ENCODE measurements at regions not wholly inside any gene's neighbourhood (a gene's known extent, or its start where the extent isn't known, plus 50 kb on each side); places are given as distances from the start of the nearest gene placed in this dataset.
"Not testable (repeated sequence)": the region's sequence is repeated elsewhere in the genome, so short reads cannot be mapped to it uniquely, and the experiment has no call there.

DNA sequence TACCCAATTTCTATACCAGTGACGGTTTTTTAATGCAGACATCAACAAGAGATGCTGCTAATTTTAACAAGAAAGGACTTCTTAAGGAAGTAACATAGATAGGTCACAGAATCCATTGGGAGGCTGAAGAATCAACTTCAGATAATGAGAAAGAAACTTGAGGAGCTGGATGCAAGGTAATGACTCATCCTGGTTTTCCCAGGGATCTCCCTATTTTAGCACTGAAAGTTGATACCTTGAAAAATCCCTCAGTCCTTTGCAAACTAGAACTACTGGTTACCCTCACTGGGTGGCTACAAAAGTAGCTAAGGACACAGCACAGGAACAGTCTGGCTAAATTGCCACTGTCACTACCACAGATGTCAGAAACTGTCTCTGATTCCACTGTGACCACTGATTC, 561.9 kb downstream of the FLRT2 start:
- DNase-seq, result no peak

DNA sequence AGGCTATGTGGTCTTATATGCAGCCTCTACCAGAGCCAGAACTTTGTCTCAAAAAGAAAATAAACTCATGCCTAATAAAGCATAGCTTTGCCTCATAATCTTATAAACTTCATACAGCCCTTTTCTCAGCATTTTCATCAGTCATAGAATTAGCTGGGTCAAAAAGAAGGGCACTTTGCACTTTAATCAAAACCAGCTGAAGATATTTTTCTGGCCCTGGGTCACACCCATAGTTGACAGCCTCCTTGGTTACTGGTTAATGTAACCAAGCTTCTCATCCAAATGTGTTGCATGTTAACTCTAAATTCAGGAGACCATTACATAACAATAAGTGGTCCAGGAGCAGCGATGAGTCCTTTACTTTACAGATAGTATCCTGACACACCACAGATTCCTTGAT, 558.2 kb downstream of the FLRT2 start:
- DNase-seq, result no peak

DNA sequence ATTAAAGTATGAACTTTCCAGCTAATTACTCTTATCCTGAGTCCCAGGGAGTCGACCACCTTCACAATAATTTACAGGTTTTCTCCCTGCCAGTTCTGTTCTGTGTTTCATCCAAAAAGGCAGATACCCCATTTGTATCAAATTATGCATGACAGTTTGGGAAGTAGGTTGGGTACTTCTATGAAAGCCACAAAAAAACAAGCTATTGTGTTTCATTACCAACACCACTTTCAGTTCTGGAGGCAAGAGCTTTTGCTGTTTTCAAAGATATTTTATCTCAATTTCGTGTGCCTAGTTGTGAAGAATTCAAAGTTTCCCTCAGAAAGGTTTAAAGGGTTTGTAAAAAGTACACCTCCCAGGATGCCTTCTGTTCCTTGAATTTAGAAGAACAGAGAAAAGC, 557.4 kb downstream of the FLRT2 start:
- no peak for DNase-seq

DNA sequence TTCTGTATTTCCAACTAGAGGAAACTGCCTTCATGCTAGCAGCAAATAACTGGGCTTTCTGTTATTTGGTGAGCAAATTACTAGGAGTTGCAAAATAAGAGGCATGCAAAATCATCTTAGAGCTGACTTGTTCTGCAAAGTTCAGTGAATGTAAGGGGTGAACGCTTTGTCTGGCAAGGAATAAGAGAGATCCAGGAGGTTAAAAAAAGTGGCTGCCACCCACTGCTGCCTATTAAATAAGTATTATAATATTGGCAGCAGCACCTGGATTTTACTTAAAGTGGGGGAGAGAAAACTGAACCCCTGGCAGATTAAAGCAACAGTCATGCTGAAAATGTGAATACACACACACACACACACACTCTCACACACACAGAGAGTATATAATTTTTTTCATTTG, 557.0 kb downstream of the FLRT2 start:
- DNase-seq, result no peak

DNA sequence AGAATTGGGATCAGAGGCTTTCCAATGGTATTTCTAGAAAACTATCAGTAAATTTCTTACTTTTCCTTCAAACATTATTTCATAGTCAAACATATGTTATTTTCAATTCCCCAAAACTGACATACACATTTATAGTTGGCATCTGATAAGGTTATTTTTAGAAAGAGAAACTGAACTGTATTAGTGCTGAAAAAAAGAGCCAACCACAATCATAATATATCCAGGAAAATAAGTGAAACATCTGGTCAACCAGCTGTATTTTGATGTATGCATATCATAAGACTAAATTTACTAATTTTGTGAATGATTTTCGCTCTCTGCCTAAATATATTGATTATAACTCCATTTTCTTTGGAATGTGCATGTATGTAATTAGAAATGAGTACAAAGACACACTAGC, 554.2 kb downstream of the FLRT2 start:
- no peak for DNase-seq

DNA sequence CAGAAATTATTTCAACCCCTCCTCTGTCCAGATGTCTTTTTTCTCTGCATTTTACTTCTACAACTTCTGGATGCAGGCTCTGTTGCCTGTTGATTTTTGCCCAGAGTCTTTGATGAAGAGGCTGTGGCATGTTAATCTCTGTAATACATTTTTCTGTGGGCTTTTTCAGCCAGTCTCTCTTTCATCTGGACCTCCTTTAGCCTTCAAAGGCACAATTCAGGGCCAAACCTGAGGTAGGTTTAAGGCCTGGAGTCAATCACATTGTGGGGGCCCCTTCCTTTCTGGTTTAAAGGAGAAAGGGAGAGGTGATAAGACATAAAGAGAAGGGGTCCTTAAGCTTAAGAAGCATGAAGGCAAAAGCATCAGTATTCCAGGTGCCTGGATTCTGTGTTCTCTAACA, 553.7 kb downstream of the FLRT2 start:
- no peak for DNase-seq

DNA sequence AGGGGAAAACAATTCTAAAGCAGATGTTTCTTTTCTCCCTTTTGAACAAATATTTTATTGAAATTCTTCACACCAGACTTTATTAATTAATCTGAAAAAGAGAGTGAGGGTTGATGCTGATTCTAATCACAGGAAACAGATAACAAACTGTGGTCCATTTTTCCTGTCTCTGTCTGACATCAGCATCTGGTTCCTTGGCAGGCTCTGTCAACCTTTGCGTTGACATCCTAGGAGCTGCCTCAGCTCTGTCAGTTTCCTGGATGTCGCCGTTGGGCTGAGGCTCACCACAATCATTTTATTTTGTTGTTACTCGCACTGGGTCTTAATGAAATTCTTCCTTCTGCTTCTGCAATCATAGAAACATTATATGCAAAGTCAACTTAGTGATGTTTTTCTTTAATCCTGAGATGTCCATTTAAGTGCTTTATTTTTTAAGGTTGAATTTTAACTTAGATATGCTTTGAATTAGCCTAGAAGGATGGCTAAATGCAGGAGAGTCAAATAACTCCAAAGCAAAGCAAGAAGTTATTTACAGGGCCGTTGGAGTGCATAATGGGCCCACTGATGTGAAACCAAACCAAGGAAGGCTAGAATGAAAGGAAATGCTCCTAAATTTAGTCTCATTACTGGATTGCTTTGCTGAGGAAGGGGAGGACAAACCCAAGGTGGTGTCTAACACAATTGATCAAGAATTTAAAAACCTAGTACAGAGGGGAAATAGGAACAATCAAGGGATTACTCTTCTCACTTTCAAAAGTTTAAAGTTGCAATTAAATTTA, 542.4 kb downstream of the FLRT2 start:
- no peak for DNase-seq

DNA sequence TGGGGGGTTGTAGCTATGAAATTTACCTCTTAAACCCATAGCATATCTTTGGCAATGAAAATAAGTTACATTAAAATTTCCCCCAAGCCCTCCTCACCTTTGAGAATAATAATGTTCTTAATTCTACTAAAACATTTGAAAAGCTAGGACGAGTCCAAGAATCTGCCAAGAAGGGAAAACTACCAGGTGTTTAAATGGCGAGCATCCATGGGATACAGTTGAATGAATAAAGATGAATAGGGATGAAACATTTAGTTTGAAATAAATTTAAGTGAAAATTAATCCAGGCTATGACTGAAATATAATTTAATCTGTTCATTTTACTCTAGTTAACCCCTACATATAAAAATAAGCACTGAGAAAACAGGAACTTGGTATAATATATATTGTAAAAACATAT, 536.7 kb downstream of the FLRT2 start:
- DNase-seq, result no peak

DNA sequence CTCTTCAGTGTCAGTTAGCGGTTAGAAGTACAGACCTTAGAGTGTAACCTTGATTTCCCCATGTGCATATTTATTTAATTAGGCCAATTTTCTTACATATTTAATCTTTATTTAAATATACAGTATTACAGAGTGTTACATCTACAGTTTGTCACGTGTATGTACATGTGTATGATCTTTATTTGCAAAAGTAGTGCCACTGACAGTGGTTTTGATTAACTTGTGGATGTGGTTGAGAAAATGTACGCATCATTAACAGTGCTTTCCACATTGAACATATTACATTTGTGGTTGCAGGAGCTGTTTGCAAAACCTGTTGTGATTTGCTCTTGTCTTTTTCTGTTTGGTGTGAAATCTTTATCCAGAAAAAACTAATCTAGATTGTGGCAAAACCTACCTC, 535.5 kb downstream of the FLRT2 start:
- no peak for DNase-seq

DNA sequence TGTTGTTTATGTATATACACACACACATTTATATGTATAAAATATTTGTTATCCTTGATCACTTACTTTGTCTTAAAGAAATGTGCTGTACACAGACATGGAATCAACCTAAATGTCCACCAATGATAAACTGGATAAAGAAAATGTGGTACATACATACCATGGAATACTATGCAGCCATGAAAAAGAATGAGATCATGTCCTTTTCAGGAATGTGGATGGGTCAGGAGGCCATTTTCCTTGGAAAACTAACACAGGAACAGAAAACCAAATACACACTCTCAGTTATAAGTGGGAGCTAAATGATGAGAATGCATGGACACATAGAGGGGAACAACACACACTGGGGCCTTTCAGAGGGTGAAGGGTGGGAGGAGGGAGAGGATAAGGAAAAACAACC, 534.7 kb downstream of the FLRT2 start:
- not testable (repeated sequence) for DNase-seq

DNA sequence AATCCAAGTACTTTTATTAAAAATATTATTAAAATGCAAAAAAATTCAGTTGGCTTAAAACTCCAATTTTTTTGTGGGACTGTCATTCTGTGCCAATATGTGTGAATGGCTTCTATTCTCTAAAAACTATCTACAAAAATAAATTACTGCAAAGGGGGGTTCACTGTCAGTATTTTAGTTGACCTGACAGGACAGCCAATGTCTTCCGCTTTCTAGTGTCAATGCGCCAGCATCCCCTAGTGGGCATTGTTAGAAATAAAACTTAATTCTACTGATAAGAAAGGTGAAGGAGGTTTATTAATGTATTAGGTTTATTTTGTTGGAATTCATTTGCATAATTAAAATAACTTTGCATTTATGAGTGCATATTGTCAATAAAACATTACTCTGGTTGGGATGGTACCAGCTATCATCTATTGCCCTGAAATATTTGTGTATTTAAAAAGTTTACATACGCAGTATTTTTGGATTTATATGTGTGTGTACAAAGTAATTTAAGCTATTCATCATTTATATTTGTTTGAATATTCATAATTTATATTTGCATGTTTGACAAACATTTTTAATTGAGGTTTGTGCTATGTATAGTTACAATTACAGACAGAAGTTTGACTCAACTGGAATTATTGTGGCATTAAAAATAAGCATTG, 527.2 kb downstream of the FLRT2 start:
- DNase-seq, result peak; percentile 24 to 59

DNA sequence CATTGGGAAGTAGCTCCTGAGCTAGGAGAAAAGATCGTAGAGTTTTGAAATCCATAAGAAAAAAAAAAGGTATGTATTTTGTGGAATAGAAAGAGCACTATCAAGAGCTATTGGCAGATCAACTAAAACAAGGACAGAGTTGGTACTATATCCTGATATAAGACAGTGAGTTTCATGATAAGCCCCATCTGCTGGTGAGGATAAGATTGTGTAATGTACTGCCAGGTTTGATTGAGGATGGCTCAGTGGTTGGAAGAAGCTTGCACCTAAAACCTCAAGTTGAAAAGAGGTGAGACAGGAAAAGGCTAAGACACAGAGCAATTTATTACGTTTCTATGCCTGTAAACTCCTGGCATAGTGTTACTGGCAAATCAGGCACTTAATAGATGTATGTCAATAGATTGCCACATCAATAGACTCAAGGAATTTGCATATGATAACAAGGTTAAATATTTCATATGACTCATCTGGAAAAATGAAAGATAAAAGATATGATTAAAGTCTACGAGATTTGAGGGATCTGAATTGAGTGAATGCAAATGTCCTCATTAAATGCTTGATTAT, 525.6 kb downstream of the FLRT2 start:
- no peak for DNase-seq

DNA sequence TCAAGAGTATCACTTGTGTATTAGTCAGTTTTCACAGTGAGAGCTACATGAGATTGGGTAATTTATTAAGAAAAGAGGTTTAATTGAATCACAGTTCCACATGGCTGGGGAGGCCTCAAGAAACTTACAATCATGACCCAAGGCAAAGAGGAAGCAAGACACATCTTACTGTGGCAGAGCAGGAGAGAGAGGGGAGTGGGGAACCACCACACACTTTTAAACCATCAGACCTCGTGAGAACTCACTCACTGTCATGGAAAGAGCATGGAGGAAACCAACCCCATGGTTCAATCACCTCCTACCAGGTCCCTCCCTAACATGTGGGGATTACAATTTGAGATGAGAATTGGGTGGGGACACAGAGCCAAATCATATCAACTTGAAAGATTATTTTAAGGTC, 522.9 kb downstream of the FLRT2 start:
- DNase-seq, result no peak

DNA sequence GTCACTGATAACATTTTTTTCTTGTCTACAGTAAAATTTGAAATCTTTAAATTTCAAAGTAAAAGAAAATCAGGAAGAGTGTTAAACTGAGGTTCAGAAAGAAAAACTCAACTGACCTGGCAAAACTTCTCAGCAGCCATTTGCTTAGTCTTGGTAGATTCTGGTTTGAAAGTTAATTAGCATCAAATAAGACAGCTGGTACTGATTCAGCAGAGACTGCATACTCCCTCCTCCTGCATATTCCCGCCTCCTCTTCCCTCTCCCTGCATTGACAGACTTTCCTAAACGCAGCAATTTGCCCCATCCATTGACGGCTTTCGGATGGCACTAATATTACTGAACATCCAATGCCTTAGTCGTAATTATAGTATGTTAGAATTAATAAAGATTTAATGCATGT, 520.8 kb downstream of the FLRT2 start:
- DNase-seq, result no peak

DNA sequence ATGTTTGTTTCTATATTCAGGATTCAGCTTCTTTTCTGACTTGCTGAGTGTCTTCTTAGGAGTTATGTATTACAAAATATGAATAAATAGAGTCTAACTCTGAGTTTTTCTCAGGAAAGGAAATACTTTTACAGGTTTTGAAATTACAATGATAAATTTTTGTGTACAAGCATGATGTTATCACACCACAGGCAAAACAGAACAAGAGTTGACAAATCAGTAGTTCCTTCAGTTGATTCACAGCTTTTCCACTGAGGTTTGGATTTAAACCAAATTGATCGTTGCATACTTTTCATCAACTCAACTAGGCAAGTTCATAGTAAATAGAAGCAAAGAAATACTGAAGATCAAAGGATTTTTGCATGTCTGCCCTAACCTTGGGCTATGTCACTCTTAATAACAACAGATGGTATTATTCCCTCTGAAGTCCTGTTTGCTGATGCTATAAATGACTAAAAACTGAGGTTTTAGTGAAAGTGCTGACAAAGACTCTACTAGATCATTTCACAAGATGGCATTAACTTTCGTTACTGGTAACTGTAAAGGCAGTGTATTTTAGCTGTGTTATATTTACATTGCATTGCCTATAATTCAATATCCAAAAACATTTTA, 520.2 kb downstream of the FLRT2 start:
- no peak for DNase-seq

DNA sequence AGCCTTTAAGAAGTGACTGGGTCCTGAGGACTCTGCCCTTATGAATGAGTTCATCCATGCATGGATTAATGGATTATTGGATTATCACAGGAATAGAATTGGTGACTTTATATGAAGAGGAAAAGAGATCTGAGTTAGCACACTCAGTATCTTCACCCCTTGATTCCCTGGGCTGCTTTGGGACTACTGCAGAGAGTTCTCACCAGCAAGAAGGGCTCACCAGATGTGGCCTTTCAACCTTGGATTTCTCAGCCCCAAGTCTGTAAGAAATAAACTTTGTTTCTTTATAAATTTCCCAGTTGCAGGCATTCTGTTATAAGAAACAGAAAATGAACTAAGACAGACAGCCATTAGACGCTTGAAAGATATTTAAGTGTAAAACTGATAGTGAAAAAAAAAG, 509.2 kb downstream of the FLRT2 start:
- no peak for DNase-seq

DNA sequence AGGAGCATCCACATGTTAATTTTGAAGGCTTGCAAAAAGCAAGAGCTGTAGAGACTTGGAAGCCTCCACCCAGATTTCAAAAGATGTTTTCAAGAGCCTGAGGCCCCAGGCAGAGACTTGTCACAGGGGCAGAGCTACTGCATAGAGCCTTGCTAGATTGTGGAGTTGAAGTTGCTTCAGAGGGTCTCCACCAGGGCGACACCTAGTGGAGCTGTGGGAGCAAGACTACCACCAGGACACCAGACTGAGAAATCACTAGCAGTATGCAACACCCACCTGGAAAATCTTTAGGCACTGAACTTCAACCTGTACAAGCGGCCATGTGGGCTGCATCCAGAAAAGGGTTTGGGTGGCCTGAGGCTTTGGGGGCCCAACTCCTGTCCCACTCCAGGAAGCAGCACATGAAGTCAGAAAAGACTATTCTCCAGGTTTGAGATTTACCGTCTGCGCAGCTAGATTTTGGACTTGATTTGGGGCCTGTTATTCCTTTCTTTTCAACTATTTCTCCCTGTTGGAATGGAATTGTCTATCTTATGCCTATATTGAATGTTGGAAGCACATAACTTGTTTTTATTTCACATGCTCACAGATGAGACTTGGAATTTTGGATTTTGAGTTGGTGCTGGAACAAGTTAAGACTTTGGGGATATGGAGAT, 508.6 kb downstream of the FLRT2 start:
- peak; percentile 32 to 54 for DNase-seq

DNA sequence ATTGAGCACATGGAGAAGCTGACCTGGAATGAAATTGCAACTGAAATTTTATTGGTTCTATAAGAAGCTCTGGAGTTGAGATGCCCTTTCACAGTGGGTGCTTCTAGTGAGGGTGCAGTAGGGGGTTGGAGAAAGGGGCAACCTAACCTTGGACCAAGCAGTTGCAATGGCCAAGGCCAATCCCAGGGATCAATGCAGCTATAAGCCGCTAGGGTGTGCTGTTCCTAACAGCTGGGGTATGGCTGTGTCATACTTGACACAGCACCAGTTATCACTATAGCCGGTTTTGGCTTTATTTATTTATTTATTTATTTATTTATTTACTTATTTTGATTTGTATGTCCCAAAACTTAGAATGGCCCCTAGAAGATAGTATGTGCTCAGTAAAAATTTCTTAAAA, 505.9 kb downstream of the FLRT2 start:
- peak in 1 of 2 donors; percentile 20 for DNase-seq

DNA sequence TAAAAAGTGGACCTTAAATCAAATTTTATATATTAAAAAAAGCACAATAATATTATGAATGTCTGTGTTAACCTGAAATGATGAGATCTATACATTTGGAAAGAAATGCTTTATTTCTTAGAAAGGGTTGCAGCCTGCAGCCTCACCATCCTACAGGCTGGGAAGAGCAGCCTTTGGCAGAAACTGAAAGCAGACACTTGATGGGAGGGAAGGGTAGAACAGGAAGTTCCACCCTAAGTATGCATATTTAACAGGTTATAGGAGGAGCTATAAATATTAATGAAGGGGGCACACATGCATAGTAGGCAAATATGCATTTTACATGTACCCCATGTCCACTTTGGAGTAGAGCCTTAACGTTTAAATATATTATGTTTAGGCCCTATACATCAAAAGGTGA, 498.0 kb downstream of the FLRT2 start:
- DNase-seq, result no peak

DNA sequence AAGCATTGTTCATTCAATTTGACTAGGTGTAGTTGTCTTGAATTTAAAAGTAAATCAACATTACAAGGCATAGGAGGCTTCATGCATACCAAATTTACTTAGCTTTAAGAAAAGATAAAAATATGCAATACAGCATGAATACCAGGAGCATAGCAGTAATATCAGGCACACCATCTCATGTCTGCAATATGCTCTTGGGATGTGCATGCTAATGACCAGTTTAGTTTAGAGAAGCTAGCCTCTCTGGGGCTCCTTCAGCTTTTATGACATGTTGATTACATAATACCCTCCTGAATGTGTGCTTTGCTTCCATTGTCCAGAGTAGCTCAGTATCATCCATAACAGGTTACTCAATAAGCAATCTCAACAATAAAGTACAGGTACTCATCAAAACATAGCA, 497.2 kb downstream of the FLRT2 start:
- no peak for DNase-seq

DNA sequence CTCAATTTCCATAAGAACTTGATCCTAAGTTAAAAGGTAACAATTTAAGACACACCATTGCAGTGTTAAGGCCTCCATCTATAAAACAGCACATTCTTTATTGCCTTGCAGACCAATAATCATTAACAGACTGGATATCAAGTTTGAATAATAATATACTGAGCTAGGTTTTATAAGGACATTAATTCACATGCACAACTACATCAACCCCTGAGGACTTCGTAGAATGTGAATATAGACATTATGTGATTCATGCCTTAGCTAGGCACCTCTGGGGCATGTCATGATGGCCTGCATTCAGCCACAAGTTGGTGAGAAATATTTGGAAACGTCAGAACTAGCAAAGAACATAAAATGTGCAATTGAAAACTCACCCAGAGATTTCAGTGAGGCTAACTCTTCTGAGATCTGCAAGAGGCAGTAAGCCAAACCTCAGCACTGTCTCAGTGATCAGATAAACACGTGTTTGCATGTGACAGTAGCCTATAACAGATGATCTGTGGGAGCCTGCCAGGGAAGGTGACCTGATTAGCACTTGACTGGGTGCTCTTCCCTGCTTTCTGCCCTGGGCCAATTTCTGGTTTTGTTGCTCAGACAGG, 492.2 kb downstream of the FLRT2 start:
- no peak for DNase-seq

DNA sequence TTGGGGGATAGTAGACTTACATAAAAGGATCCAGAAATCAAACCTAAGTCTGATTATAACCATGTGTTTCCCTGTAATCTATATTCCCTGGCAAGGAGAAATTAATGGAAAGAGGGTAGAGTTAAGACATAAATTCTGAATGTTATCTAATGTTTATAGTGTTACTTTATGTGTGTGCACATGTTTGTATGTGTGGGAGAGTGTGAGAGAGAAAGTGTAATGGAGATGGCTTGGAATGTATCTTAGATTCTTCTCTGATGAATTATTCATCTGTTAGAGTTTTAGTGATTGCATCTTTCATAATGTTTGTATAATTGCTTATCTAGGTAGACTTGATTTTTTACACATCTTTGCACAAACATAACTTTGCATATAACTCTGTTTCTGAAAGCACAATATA, 490.9 kb downstream of the FLRT2 start:
- DNase-seq, result no peak

DNA sequence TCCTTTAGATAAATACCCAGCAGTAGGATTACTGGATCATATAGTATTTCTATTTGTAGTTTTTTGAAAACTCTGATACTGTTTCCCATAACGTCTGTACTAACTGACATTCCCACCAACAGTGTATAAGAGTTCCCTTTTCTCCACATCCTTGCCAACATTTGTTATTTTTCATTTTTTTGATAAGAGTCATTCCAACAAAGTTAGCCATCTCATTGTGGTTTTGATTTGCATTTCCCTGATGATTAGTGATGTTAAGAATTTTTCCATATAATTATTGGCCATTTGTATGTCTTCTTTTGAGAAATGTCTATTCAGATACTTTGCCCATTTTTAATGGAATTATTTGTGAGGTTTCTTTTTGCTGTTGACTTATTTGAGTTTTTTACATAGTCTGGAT, 486.0 kb downstream of the FLRT2 start:
- no peak for DNase-seq
